KOPT-K1 (cell line): ENCODE measurements at regions not wholly inside any gene's neighbourhood (a gene's known extent, or its start where the extent isn't known, plus 50 kb on each side); places are given as distances from the start of the nearest gene placed in this dataset.

Experiments used
- H3K27ac ChIP-seq: fragments of 200-600 bp; sonication (generic); 2 replicates; pipeline ENCODE4 v1.5.1; 2016; ENCODE audit warnings: antibody characterized with exemption, mild to moderate bottlenecking, low read depth, low read length; ENCODE audit not compliant: poor library complexity, severe bottlenecking
- H3K36me3 ChIP-seq: fragments of 200-600 bp; sonication (generic); 2 replicates; pipeline ENCODE4 v1.5.1; 2017; ENCODE audit warnings: antibody characterized with exemption, mild to moderate bottlenecking, low read length, moderate library complexity; ENCODE audit not compliant: insufficient read depth
- H3K9me3 ChIP-seq: fragments of 200-600 bp; sonication (generic); 2 replicates; pipeline ENCODE4 v1.5.1; 2017; ENCODE audit warnings: antibody characterized with exemption, low read length, mild to moderate bottlenecking; ENCODE audit not compliant: insufficient read depth, poor library complexity, severe bottlenecking

DNA sequence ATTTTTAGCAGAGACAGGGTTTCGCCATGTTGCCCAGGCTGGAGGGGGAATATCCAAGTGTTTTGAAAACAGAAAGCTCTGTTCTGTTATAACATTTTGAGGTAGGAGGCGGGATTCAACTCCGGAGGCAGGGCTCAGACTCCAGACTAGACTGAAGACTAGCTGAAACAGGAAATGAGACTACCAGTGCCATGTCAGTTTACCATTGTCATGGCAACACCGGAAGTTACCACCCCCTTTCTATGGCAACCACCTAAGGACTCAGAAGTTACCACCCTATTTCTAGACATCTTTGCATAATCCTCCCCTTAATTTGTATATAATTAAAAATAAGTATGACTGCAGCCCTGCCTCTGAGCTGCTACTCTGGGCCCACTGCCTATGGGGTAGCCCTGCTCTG, 1069.1 kb upstream of the AUTS2 start:
- Histone ChIP-seq H3K27ac (no peak overlapping the region), H3K36me3 (no peaks in the 10 kb centered on the region), H3K9me3 (no peaks in the 10 kb centered on the region)

DNA sequence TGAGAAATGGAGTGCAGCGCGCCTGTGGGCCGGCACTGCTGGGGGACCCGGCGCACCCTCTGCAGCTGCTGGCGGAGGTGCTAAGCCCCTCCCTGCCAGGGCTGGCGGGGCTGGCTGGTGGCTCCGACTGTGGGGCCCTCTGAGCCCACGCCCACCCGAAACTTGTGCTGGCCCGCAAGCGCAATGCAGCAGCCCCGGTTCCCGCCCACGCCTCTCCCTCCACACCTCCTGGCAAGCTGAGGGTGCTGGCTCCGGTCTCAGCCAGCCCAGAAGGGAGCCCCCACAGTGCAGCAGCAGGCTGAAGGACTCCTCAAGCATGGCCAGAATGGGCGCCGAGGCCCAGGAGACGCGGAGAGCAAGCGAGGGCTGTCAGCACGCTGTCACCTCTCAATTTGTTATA, 1063.0 kb upstream of the AUTS2 start:
- no peaks in the 10 kb centered on the region for H3K9me3 ChIP-seq
- no peak overlapping the region for H3K27ac ChIP-seq
- no peaks in the 10 kb centered on the region for H3K36me3 ChIP-seq

DNA sequence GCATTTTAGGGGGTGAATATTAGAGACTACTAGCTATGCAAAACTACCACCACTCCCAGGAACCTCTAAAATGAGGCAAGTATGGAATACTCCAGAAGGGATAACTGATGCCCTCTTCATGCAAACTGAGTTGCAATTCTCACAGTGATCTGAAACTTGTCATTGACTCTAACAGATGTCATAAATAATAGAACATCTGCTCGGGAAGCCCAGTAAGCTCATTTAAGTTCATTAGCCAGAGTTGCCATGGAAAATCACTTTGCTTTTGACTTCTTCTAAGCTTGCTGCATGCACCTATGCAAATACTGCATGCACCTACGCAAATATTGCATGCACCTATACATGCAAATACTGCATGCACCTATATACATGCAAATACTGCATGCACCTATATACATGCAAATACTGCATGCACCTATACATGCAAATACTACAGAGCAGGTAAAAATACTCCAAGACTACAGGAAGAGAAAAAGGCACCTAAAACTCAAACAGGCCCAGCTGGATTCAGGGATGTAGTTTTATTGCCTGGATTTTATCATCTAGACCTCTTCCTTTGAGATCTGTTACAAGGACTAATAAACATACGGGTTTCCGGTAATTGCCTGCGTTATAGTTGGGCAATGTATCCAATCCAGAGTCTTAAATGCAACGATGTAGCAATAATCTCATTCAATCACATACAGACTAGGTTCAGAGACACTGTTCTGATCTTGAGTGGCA, 1061.1 kb upstream of the AUTS2 start:
- H3K36me3 ChIP-seq: no peaks in the 10 kb centered on the region
- H3K27ac ChIP-seq: no peak overlapping the region
- no peaks in the 10 kb centered on the region for H3K9me3 ChIP-seq

DNA sequence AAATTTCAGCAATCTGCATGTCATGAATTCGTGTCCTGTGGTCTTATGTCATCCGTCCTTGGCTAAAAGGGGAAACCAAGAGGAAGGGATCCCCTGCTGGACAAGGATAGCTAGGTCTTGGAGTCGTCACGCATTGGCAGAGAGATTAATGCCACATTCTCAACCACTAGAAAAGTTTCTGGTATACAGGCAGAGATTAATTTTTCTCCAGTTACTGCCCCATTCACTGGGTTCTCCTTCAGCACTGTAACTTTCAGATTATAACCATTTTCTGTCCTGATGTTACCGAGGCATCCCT, 1060.6 kb upstream of the AUTS2 start:
- Histone ChIP-seq H3K27ac (no peak overlapping the region), H3K9me3 (no peaks in the 10 kb centered on the region), H3K36me3 (no peaks in the 10 kb centered on the region)

DNA sequence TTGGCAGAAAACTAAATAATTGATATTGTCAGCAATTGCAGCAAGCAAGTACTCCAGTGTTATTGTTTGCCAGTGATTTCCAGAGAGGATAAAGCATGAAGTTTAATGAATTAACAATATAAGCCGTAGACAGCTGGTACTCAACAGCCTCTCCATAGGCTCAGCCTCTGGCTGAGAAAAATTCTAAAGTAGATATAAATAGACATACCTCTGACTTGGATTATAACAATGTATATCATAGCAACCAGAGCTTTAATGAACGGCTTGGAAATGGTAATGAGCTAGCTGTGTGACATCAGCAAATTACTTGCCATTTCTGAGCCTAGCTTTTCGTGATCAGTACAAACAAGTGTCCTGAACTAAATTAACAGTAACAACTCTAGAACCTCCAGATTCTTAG, 1055.4 kb upstream of the AUTS2 start:
- H3K36me3 ChIP-seq: no peaks in the 10 kb centered on the region
- no peaks in the 10 kb centered on the region for H3K9me3 ChIP-seq
- H3K27ac ChIP-seq: no peak overlapping the region

DNA sequence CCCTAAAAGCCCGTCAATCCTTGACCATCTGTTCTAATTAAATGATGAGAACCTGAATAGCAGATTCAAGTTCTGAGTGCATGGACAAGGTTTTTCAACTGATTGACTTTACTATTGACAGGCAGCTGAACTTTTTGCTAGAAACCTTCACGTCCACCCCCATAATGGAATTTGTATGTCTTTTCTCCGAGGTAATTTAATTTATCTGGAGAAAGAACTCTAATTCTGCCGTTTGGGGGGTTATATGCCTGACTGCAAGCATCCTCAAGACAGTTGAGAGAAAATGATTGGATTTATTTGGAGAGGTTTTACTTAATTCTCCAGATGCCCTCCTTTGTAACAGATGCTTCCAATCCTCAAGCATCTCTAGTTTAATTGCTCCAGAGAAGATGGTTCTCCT, 1053.4 kb upstream of the AUTS2 start:
- Histone ChIP-seq H3K27ac (no peak overlapping the region), H3K36me3 (no peaks in the 10 kb centered on the region), H3K9me3 (no peaks in the 10 kb centered on the region)

DNA sequence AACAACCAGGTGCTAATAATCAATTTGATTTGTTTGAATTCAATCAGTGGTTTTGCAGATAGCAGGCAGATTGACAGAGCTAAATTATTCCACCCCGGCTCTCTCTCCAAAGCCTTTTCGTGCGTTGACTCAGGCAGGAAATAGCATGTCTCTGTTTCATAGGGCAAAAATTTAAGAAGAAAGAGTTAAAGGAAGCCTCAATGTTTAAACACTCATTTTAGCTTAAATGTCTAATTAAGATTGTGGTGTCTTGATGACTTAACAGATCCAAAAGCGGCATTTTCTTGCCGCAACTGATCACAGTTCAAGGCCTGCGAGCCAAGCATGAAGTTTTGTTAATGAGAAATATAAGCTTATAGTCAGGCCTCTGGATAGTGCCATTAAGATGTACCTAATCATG, 1051.1 kb upstream of the AUTS2 start:
- Histone ChIP-seq H3K9me3 (no peaks in the 10 kb centered on the region), H3K27ac (no peak overlapping the region), H3K36me3 (no peaks in the 10 kb centered on the region)

DNA sequence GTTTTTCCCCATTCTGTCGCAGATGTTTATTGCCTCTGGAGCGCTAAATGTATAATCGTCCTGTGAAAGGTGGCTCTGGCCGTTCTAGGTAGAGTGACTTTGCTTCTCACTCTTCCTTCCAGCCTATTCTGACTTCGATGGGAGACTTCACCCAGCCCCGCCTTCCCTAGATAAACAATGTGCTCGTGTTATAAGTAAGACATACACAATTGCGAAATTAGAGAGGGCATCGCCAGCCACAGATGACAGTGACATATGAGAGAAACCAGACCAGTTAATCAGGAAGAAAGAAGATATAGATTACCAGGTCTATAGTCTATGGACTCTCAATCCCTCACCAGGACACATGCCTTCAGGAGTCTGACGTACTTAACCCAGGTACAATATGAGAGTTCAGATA, 1050.5 kb upstream of the AUTS2 start:
- no peaks in the 10 kb centered on the region for H3K9me3 ChIP-seq
- no peak overlapping the region for H3K27ac ChIP-seq
- H3K36me3 ChIP-seq: no peaks in the 10 kb centered on the region

DNA sequence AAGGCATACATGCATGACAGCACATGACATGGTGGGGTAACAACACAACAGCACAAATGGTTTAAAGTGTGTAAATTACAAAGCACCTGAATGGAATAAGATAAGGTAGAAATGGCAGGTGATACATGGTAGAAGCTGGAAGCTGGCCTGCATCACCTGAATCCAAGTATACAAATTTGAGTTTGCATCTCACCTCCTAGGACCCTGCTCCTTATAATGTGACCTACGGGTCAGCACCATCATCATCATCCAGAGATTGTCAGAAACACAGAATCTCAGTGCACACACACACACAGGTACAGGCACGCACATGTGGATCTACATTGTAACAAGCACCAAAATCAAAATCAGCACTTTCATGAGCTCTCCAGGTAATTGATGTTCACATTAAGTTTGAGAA, 1048.2 kb upstream of the AUTS2 start:
- no peak overlapping the region for H3K27ac ChIP-seq
- no peaks in the 10 kb centered on the region for H3K36me3 ChIP-seq
- H3K9me3 ChIP-seq: no peaks in the 10 kb centered on the region

DNA sequence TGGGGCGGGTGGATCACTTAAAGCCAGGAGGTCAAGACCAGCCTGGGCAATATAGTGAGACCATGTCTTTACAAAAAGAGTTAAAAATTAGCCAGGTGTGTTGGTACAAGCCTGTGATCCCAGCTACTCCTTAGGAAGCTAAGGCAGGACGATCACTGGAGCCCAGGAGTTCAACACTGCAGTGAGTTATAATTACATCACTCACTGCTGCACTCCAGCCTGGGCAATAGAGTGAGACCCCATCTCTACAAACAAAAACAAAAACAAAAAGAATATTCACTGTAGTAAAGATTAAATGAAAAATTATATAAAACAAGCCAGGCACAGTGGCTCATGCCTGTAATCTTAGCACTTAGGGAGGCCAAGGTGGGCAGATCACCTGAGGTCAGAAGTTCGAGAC, 1047.6 kb upstream of the AUTS2 start:
- no peak overlapping the region for H3K27ac ChIP-seq
- H3K9me3 ChIP-seq: no peaks in the 10 kb centered on the region
- H3K36me3 ChIP-seq: no peaks in the 10 kb centered on the region

DNA sequence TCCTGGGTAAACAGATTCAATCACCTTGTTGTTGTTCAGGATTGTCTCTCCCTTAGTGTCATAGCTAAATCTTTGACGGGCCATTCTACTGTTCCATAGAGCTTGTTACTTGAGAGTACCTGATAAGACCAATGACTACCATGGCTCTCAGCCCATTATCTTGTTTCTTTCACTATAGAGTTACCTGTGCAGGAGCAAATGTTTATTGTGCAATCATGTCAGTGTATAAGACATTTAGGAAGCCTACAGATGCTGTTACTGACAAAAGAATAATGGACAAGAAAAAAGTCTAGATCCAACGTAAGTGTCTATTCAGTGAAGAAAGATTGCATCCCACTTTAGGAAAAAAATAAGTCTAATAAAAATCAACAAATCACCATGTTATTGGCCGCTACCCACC, 1041.7 kb upstream of the AUTS2 start:
- Histone ChIP-seq H3K9me3 (peaks cover 4% of the 10 kb centered on the region), H3K27ac (no peak overlapping the region), H3K36me3 (no peaks in the 10 kb centered on the region)

DNA sequence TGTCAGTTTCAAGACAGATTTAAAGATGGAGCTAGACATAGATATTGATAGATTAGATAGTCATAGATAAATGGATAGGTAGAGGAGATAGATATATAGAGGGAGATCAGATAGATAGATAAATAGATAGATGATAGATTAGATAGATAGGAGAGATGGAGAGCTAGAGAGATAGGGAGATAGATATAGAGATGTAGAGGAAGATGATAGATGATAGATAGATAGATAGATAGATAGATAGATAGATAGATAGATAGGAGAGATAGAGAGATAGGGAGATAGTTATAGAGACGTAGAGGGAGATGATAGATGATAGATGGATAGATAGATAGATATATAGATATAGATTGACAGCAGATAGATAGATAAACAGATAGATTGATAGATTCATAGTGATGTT, 1038.8 kb upstream of the AUTS2 start:
- Histone ChIP-seq H3K9me3 (peaks cover 4% of the 10 kb centered on the region), H3K27ac (no peak overlapping the region), H3K36me3 (no peaks in the 10 kb centered on the region)

DNA sequence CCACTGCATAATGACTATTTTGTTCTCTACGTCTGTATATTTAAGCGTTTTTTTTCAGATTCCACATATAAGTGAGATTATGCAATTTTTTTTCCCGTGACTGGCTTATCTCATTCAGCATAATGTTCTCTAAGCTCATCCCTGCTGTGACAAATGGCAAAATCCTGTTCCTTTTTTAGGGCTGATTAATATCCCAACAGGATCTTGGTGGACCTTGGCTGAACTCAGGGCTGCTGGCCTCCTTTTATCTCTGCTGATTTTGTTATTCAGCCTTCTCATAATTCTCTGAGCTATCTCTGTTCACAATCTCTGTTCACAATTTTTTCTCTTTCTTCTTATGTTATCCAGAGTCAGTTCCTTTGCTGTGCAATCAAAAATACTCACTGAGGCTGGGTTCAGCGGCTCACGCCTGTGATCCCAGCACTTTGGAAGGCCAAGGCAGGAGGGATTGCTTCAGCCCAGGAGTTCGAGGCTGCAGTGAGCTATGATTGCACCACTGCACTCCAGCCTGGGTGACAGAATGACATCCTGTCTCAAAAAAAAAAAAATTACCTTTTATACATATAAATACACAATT, 1035.9 kb upstream of the AUTS2 start:
- Histone ChIP-seq H3K36me3 (no peaks in the 10 kb centered on the region), H3K9me3 (peaks cover 4% of the 10 kb centered on the region), H3K27ac (no peak overlapping the region)

DNA sequence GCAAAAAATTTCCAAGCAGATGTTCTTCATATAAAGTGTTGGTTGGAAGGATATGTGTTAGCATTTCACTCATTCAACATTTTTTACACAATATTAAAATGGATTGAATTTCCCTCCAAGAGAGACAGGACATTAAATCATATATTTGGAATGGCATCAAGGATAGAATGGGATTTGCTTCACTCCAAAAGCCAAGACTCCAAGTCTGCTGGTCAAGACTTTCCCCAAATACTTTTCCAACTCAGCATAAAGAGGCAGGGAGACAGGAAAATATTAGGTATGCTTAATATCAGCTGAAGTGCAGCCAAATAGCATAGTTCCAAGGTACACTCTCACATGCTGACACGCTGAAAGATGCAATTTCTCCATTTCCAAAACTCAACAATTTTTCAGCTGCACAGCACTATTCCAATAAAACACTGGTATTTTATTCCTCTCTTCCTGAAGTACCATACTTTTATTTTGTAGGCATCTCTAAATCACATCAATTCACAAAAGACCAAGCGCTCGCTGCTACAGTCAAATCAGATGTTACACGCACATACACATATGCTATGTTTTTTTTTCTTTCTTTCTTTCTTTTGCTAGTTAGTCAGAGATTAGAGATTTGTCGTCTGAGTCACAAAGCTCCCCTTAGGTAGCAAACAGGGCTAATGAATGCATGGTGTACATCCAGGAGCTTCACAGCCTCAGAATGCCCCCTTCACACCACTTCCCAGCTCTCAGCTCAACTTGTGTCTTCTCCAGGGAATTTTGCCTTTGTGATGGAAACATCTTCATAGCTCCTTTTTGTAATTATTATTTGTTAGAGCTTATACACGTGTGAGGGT, 1033.8 kb upstream of the AUTS2 start:
- H3K27ac ChIP-seq: no peak overlapping the region
- no peaks in the 10 kb centered on the region for H3K36me3 ChIP-seq
- H3K9me3 ChIP-seq: no peaks in the 10 kb centered on the region

DNA sequence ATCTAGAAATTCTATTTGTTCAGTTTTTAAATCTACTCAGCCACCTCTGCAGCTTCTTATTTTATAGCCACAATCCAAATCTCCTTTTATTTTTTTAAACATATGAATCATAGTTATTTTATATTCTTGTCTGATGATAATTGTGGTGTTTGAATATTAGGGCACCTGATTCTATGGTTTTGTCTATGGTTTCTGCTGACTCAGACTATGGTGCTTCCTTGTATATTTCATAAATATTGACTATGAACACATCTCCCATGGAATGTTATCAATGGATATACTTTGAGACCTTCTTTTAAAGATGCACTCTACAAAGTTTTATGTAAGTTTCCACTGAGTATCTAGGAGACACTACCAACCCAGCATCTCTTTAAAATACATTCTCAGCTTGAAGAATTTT, 1027.0 kb upstream of the AUTS2 start:
- Histone ChIP-seq H3K36me3 (no peaks in the 10 kb centered on the region), H3K27ac (no peak overlapping the region), H3K9me3 (no peaks in the 10 kb centered on the region)
